Glutamatergic neuron (in vitro differentiated cells): ENCODE measurements at regions not wholly inside any gene's neighbourhood (a gene's known extent, or its start where the extent isn't known, plus 50 kb on each side); places are given as distances from the start of the nearest gene placed in this dataset.
"Not testable (repeated sequence)": the region's sequence is repeated elsewhere in the genome, so short reads cannot be mapped to it uniquely, and the experiment has no call there.

Experiments
- DNase-seq: peaks from one replicate; pipeline ENCODE4 v3.0.0; 2022
- H3K27ac Mint-ChIP-seq: one replicate; pipeline ENCODE4 v1.8.0; 2020; ENCODE audit warnings: mild to moderate bottlenecking, mixed read lengths, inconsistent platforms; ENCODE audit not compliant: unreplicated experiment
- H3K27me3 Mint-ChIP-seq: one replicate; pipeline ENCODE4 v1.8.0; 2020; ENCODE audit warnings: mild to moderate bottlenecking, moderate library complexity, mixed read lengths, inconsistent platforms; ENCODE audit not compliant: unreplicated experiment
- H3K36me3 Mint-ChIP-seq: one replicate; pipeline ENCODE4 v1.8.0; 2020; ENCODE audit warnings: mild to moderate bottlenecking, mixed read lengths, inconsistent platforms; ENCODE audit not compliant: unreplicated experiment
- H3K4me1 Mint-ChIP-seq: one replicate; pipeline ENCODE4 v1.8.0; 2020; ENCODE audit warnings: mild to moderate bottlenecking, low read depth, mixed read lengths, inconsistent platforms; ENCODE audit not compliant: unreplicated experiment
- H3K4me3 Mint-ChIP-seq: one replicate; pipeline ENCODE4 v1.8.0; 2020; ENCODE audit warnings: mild to moderate bottlenecking, mixed read lengths, inconsistent platforms; ENCODE audit not compliant: unreplicated experiment
- H3K9me3 Mint-ChIP-seq: one replicate; pipeline ENCODE4 v1.8.0; 2020; ENCODE audit warnings: mild to moderate bottlenecking, moderate library complexity, mixed read lengths, inconsistent platforms; ENCODE audit not compliant: unreplicated experiment
- TF ChIP-seq, protein P1 (sequence below): fragments of 200-600 bp; sonication (generic); IDR thresholded peaks from one replicate; pipeline ENCODE4 v1.5.0; 2021; ENCODE audit not compliant: partially characterized antibody, unreplicated experiment

GRCh38 chr13:81350056-81350455, 1009.1 kb upstream of the SPRY2 start:
- Mint-ChIP-seq H3K27me3 (peaks cover 2% of the 10 kb centered on the region), H3K4me1 (no peaks in the 10 kb centered on the region), H3K36me3 (no peaks in the 10 kb centered on the region), H3K4me3 (no peak overlapping the region), H3K27ac (no peak overlapping the region), H3K9me3 (no peaks in the 10 kb centered on the region)
- DNase-seq, result no peak
- TF ChIP-seq, protein P1, sequence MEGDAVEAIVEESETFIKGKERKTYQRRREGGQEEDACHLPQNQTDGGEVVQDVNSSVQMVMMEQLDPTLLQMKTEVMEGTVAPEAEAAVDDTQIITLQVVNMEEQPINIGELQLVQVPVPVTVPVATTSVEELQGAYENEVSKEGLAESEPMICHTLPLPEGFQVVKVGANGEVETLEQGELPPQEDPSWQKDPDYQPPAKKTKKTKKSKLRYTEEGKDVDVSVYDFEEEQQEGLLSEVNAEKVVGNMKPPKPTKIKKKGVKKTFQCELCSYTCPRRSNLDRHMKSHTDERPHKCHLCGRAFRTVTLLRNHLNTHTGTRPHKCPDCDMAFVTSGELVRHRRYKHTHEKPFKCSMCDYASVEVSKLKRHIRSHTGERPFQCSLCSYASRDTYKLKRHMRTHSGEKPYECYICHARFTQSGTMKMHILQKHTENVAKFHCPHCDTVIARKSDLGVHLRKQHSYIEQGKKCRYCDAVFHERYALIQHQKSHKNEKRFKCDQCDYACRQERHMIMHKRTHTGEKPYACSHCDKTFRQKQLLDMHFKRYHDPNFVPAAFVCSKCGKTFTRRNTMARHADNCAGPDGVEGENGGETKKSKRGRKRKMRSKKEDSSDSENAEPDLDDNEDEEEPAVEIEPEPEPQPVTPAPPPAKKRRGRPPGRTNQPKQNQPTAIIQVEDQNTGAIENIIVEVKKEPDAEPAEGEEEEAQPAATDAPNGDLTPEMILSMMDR, result no peak

DNA sequence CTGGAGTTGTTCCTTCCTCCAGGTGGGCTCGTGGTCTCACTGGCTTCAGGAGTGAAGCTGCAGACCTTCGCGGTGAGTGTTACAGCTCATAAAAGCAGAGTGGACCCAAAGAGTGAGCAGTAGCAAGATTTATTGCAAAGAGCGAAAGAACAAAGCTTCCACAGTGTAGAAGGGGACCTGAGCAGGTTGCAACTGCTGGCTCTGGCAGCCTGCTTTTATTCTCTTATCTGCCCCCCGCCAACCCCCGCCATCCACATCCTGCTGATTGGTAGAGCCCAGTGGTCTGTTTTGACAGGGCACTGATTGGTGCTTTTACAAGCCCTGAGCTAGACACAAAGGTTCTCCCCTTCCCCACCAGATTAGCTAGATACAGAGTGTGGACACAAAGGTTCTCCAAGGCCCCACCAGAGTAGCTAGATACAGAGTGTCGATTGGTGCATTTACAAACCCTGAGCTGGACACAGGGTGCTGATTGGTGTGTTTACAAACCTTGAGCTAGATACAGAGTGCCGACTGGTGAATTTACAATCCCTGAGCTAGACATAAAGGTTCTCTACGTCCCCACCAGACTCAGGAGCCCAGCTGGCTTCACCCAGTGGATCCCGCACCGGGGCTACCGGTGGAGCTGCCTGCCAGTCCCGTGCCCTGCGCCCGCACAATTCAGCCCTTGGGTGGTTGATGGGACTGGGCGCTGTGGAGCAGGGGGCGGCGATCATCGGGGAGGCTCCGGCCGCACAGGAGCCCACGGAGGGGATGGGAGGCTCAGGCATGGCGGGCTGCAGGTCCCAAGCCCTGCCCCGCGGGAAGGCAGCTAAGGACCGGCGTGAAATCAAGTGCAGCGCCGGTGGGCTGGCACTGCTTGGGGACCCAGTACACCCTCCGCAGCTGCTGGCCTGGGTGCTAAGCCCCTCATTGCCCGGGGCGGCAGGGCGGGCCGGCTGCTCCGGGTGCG, 999.5 kb upstream of the SPRY2 start:
- H3K27ac Mint-ChIP-seq, H3K36me3 Mint-ChIP-seq, H3K4me3 Mint-ChIP-seq, H3K4me1 Mint-ChIP-seq, H3K27me3 Mint-ChIP-seq, H3K9me3 Mint-ChIP-seq, DNase-seq: not testable (repeated sequence)

- not testable (repeated sequence) for H3K36me3 Mint-ChIP-seq, H3K27me3 Mint-ChIP-seq, H3K27ac Mint-ChIP-seq, DNase-seq, H3K4me1 Mint-ChIP-seq, H3K4me3 Mint-ChIP-seq, H3K9me3 Mint-ChIP-seq
These were observed 998.7 kb upstream of the SPRY2 start for GRCh38 chr13:81339666-81340065.

GRCh38 chr13:81334481-81334880, 993.6 kb upstream of the SPRY2 start:
- H3K36me3 Mint-ChIP-seq, result peaks cover 4% of the 10 kb centered on the region
- H3K27me3 Mint-ChIP-seq, result no peaks in the 10 kb centered on the region
- no peak for DNase-seq
- H3K9me3 Mint-ChIP-seq, result no peaks in the 10 kb centered on the region
- no peak overlapping the region for H3K4me3 Mint-ChIP-seq
- peaks cover 4% of the 10 kb centered on the region for H3K4me1 Mint-ChIP-seq
- TF ChIP-seq, protein P1, result no peak
- no peak overlapping the region for H3K27ac Mint-ChIP-seq

DNA sequence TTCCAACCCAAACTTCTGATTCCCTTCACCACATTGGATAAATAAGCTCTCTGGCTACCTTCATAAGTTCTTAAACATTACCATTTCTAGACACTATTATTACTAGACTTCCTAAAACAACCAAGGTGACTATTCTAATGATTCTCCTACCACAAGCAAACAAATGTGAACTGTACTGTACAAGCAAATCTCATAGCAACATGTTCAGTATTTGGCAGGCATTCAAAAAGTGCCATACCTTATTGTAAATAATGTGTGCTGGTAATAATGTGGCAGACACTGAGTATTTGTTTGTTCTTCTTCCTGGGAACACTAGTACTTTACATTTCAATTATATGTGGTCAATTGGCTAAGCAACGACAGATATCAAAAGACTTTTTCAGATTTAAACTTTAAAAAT, 986.0 kb upstream of the SPRY2 start:
- TF ChIP-seq, protein P1, result no peak
- no peaks in the 10 kb centered on the region for H3K9me3 Mint-ChIP-seq
- peaks cover 4% of the 10 kb centered on the region for H3K36me3 Mint-ChIP-seq
- H3K27me3 Mint-ChIP-seq, result no peaks in the 10 kb centered on the region
- DNase-seq, result no peak
- peaks cover under 1% of the 10 kb centered on the region for H3K4me1 Mint-ChIP-seq
- H3K4me3 Mint-ChIP-seq, result no peak overlapping the region
- H3K27ac Mint-ChIP-seq, result no peak overlapping the region

GRCh38 chr13:81320516-81320915, 979.6 kb upstream of the SPRY2 start:
- TF ChIP-seq, protein P1, result no peak
- H3K4me1 Mint-ChIP-seq, result peaks cover 1% of the 10 kb centered on the region
- no peaks in the 10 kb centered on the region for H3K36me3 Mint-ChIP-seq
- H3K27me3 Mint-ChIP-seq, result no peaks in the 10 kb centered on the region
- H3K9me3 Mint-ChIP-seq, result no peaks in the 10 kb centered on the region
- no peak overlapping the region for H3K4me3 Mint-ChIP-seq
- no peak for DNase-seq
- no peak overlapping the region for H3K27ac Mint-ChIP-seq
